Neural cell (in vitro differentiated cells): ENCODE measurements at regions not wholly inside any gene's neighbourhood (a gene's known extent, or its start where the extent isn't known, plus 50 kb on each side); places are given as distances from the start of the nearest gene placed in this dataset.
A peak's percentile ranks its signal among the peaks of the same experiment; 100 is the strongest.

Source experiments
- H2AFZ ChIP-seq: fragments of 200-600, 300-800 bp; sonication (generic), shearing (Covaris generic); 2 replicates; pipeline ENCODE4 v1.6.0; 2014; ENCODE audit warnings: low read depth, mild to moderate bottlenecking, antibody characterized with exemption, low read length, moderate library complexity
- H3F3A ChIP-seq: fragments of 200-600 bp; shearing (Covaris generic); 2 replicates; pipeline ENCODE4 v1.6.1; 2016; ENCODE audit warnings: mild to moderate bottlenecking, moderate library complexity, mixed read lengths, antibody characterized with exemption, low read length; ENCODE audit not compliant: insufficient read depth, poor library complexity, severe bottlenecking
- H3K27ac ChIP-seq: fragments of 200-600, 300-800 bp; sonication (generic), shearing (Covaris generic); 2 replicates; pipeline ENCODE4 v1.5.1; 2014; ENCODE audit warnings: mild to moderate bottlenecking, low read length, moderate library complexity
- H3K27me3 ChIP-seq: fragments of 300-800, 200-600 bp; sonication (generic), shearing (Covaris generic); 2 replicates; pipeline ENCODE4 v1.6.0; 2014; ENCODE audit warnings: mild to moderate bottlenecking, low read depth, low read length, moderate library complexity; ENCODE audit not compliant: insufficient read depth
- H3K36me3 ChIP-seq: fragments of 300-800, 200-600 bp; sonication (generic), shearing (Covaris generic); 2 replicates; pipeline ENCODE4 v1.5.1; 2014; ENCODE audit warnings: mild to moderate bottlenecking, antibody characterized with exemption, low read length, moderate library complexity; ENCODE audit not compliant: insufficient read depth
- H3K4me2 ChIP-seq: fragments of 300-800, 200-600 bp; sonication (generic), shearing (Covaris generic); 2 replicates; pipeline ENCODE4 v1.6.0; 2014; ENCODE audit warnings: mild to moderate bottlenecking, low read length
- H3K4me3 ChIP-seq: fragments of 300-800, 200-600 bp; sonication (generic), shearing (Covaris generic); 2 replicates; pipeline ENCODE4 v1.5.1; 2014; ENCODE audit warnings: mild to moderate bottlenecking, low read length, moderate library complexity
- H3K79me2 ChIP-seq: fragments of 200-600 bp; shearing (Covaris generic); replicated peaks from 2 replicates; pipeline ENCODE4 v1.6.0; 2014; ENCODE audit warnings: mild to moderate bottlenecking, low read length, moderate library complexity; ENCODE audit not compliant: insufficient read depth
- H3K9ac ChIP-seq: fragments of 300-800, 200-600 bp; sonication (generic), shearing (Covaris generic); 2 replicates; pipeline ENCODE4 v1.6.1; 2016; ENCODE audit warnings: mild to moderate bottlenecking, low read length, mixed read lengths
- H3K9me2 ChIP-seq: fragments of 200-600 bp; shearing (Covaris generic); 2 replicates; pipeline ENCODE4 v1.6.1; 2016; ENCODE audit warnings: mild to moderate bottlenecking, low read length, mixed read lengths; ENCODE audit not compliant: insufficient read depth
- H3K9me3 ChIP-seq: fragments of 200-600, 300-800 bp; sonication (generic), shearing (Covaris generic); 2 replicates; pipeline ENCODE4 v1.6.1; 2016; ENCODE audit warnings: mild to moderate bottlenecking, mixed run types, low read length, moderate library complexity, mixed read lengths
- H4K20me1 ChIP-seq: fragments of 200-600 bp; shearing (Covaris generic); 2 replicates; pipeline ENCODE4 v1.6.1; 2016; ENCODE audit warnings: mild to moderate bottlenecking, mixed run types; ENCODE audit not compliant: insufficient read depth
- CTCF ChIP-seq: fragments of 450-650 bp; IDR thresholded peaks from 2 replicates; pipeline ENCODE4 v1.5.1; 2014; ENCODE audit warnings: antibody characterized with exemption, mild to moderate bottlenecking, moderate library complexity; ENCODE audit not compliant: poor library complexity, severe bottlenecking
- EP300 ChIP-seq: fragments of 450-650 bp; conservative IDR thresholded peaks from 2 replicates; pipeline ENCODE4 v1.6.1; 2014; ENCODE audit warnings: antibody characterized with exemption, mild to moderate bottlenecking, moderate library complexity; ENCODE audit not compliant: poor library complexity, severe bottlenecking
- EZH2 ChIP-seq: fragments of 200-600, 300-800 bp; shearing (Covaris generic), sonication (generic); IDR thresholded peaks from 2 replicates; pipeline ENCODE4 v1.6.1; 2014; ENCODE audit warnings: antibody characterized with exemption, low read length, borderline replicate concordance, mild to moderate bottlenecking; ENCODE audit not compliant: insufficient read depth, poor library complexity, severe bottlenecking
- MXI1 ChIP-seq: fragments of 450-650 bp; conservative IDR thresholded peaks from 2 replicates; pipeline ENCODE4 v1.6.1; 2014; ENCODE audit warnings: antibody characterized with exemption, mild to moderate bottlenecking; ENCODE audit not compliant: poor library complexity, severe bottlenecking
- POLR2AphosphoS5 ChIP-seq: IDR thresholded peaks from 2 replicates; pipeline ENCODE4 v1.6.1; 2012
- RAD21 ChIP-seq: fragments of 450-650 bp; conservative IDR thresholded peaks from 2 replicates; pipeline ENCODE4 v1.6.1; 2014; ENCODE audit warnings: antibody characterized with exemption, mild to moderate bottlenecking, moderate library complexity
- REST ChIP-seq: IDR thresholded peaks from 2 replicates; pipeline ENCODE4 v1.6.1; 2012; ENCODE audit warnings: borderline replicate concordance
- SMC3 ChIP-seq: fragments of 450-650 bp; conservative IDR thresholded peaks from 2 replicates; pipeline ENCODE4 v1.6.1; 2014; ENCODE audit warnings: antibody characterized with exemption, mild to moderate bottlenecking, moderate library complexity; ENCODE audit not compliant: poor library complexity
- TAF1 ChIP-seq: IDR thresholded peaks from 2 replicates; pipeline ENCODE4 v1.6.1; 2012; ENCODE audit warnings: low read depth

- Histone ChIP-seq H3K79me2 (no peaks in the 10 kb centered on the region), H3K4me3 (no peak overlapping the region), H3K9me2 (no peaks in the 10 kb centered on the region), H3K4me2 (no peak overlapping the region), H3K36me3 (no peaks in the 10 kb centered on the region), H3F3A (no peaks in the 10 kb centered on the region), H3K9ac (no peak overlapping the region), H3K27me3 (no peaks in the 10 kb centered on the region), H3K27ac (no peak overlapping the region), H3K9me3 (no peaks in the 10 kb centered on the region), H2AFZ (no peak overlapping the region), H4K20me1 (no peaks in the 10 kb centered on the region)
- no peak for TF ChIP-seq REST
- no peak for TF ChIP-seq MXI1
- TF ChIP-seq CTCF = no peak
- TF ChIP-seq EZH2 = no peak
- no peak for TF ChIP-seq EP300
- TF ChIP-seq POLR2AphosphoS5 = no peak
- TF ChIP-seq SMC3 = no peak
- no peak for TF ChIP-seq TAF1
- TF ChIP-seq RAD21 = no peak
These were observed 122.4 kb upstream of the ACSL4 start for GRCh38 chrX:109855501-109855900.

GRCh38 chrX:109856974-109857373 is 123.9 kb upstream of the ACSL4 start:
- no peak overlapping the region for H2AFZ ChIP-seq

More at GRCh38 chrX:109856974-109857373, 123.9 kb upstream of the ACSL4 start:
- TF ChIP-seq RAD21 (peak; percentile 27), SMC3 (no peak), CTCF (peak; percentile 48)
- H3K9ac ChIP-seq = no peak overlapping the region
- H3K27me3 ChIP-seq = no peaks in the 10 kb centered on the region
- no peaks in the 10 kb centered on the region for H3F3A ChIP-seq
- no peaks in the 10 kb centered on the region for H3K9me2 ChIP-seq
- H3K36me3 ChIP-seq = no peaks in the 10 kb centered on the region
- H3K4me3 ChIP-seq = no peak overlapping the region
- H3K9me3 ChIP-seq = no peaks in the 10 kb centered on the region
- H4K20me1 ChIP-seq = no peaks in the 10 kb centered on the region
- no peaks in the 10 kb centered on the region for H3K79me2 ChIP-seq
- no peak overlapping the region for H3K4me2 ChIP-seq
- no peak overlapping the region for H3K27ac ChIP-seq
